Effector memory CD8-positive, alpha-beta T cell (primary cell): ENCODE measurements at regions not wholly inside any gene's neighbourhood (a gene's known extent, or its start where the extent isn't known, plus 50 kb on each side); places are given as distances from the start of the nearest gene placed in this dataset.

Experiments
- ATAC-seq: fragments of 150-1000 bp; cut with Tn5 transposase; replicated peaks from 2 replicates; pipeline ENCODE4 v1.10.0; 2021; ENCODE audit warnings: mild to moderate bottlenecking, moderate library complexity
- DNase-seq, 3 experiments: peaks; one replicate each; pipeline ENCODE4 v3.0.0; 2021
- H3K27ac Mint-ChIP-seq, 2 donors: one replicate each; pipeline ENCODE4 v1.8.0; 2022; ENCODE audit warnings: mild to moderate bottlenecking in 2 of 2, mixed read lengths in 2 of 2, moderate library complexity in 2 of 2
- H3K27me3 Mint-ChIP-seq, 2 donors: one replicate each; pipeline ENCODE4 v1.8.0; 2022; ENCODE audit warnings: mixed read lengths in 2 of 2
- H3K36me3 Mint-ChIP-seq: one replicate; pipeline ENCODE4 v1.8.0; 2022; ENCODE audit warnings: mild to moderate bottlenecking, moderate library complexity, mixed read lengths; ENCODE audit not compliant: insufficient read depth
- H3K4me1 Mint-ChIP-seq, 2 donors: one replicate each; pipeline ENCODE4 v1.8.0; 2022; ENCODE audit warnings: low read depth in 2 of 2, mixed read lengths in 2 of 2
- H3K4me3 Mint-ChIP-seq, 2 donors: one replicate each; pipeline ENCODE4 v1.8.0; 2022; ENCODE audit warnings: mild to moderate bottlenecking in 2 of 2, mixed read lengths in 2 of 2, moderate library complexity in 2 of 2
- H3K9me3 Mint-ChIP-seq, 2 donors: one replicate each; pipeline ENCODE4 v1.8.0; 2022; ENCODE audit warnings: mixed read lengths in 2 of 2

DNA sequence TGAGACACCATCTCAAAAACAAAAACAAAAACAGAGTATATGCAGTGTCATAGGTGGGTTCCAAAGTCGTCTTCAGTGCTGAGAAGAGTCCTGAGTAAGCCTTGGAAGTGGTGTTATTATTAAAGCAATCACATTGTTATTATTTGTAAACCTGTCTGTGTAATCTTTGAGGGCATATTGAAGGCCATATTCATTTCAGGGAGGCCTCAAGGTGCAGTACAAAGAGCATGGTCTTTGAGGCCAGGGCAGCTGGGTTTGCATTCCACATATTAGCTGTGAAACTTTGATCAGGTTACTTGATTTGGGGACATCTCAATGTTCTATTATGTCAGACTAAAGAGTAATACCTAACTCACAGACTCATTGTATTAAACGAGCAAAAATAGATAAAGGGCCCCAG, 139.3 kb upstream of the SOX4 start:
- no peak for DNase-seq
- H3K9me3 Mint-ChIP-seq = no peaks in the 10 kb centered on the region
- no peak overlapping the region for H3K27ac Mint-ChIP-seq
- no peak overlapping the region for H3K4me3 Mint-ChIP-seq
- H3K4me1 Mint-ChIP-seq = peaks cover 0 to 3% of the 10 kb centered on the region in 2 donors
- no peaks in the 10 kb centered on the region for H3K36me3 Mint-ChIP-seq
- ATAC-seq = no peak
- peaks cover under 1 to 11% of the 10 kb centered on the region in 2 donors for H3K27me3 Mint-ChIP-seq

DNA sequence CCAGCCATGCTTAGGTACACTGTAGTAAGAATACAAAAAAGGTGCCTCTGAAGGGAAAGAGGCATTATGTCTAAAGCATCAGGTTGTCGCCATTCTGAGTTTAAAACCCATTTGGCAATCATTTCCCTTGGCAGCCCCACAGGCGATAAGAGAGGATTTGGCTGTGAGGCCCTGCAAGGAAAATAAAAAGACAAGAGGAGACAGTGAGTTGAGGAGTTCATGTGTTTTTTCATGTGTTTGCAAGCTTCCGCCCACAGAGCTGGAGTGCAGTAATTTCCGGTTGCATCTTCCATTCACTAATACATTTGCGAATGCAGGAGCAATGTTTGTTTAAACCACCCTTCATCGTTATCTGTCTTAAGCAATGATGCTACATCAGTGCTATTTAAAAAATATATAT, 138.5 kb upstream of the SOX4 start:
- DNase-seq (no peak), ATAC-seq (no peak)
- H3K4me3 Mint-ChIP-seq = no peak overlapping the region
- H3K4me1 Mint-ChIP-seq = peaks cover 0 to 3% of the 10 kb centered on the region in 2 donors
- no peaks in the 10 kb centered on the region for H3K9me3 Mint-ChIP-seq
- H3K27me3 Mint-ChIP-seq = peaks cover 0 to 11% of the 10 kb centered on the region in 2 donors
- H3K36me3 Mint-ChIP-seq = no peaks in the 10 kb centered on the region
- no peak overlapping the region for H3K27ac Mint-ChIP-seq

DNA sequence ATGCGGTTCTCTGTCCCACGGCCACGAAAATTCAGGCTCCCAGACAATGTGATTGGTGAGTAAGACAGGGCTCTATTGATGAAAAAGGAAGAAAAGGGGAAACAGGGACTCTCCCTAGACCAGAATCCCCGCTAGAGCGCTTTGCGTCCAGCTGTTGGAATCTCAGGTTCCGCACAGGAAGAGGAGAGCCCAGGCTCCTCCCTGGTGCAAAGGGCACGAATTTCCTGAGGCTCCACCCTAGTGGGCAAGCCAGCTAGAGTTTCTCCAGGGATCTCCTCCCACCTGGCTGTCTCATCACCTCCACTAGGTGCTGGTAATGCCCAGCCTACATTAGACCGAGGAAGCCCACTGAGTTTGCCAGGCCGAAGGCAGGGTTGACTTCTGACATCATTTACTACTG, 135.9 kb upstream of the SOX4 start:
- Mint-ChIP-seq H3K27me3 (peaks cover 0 to 11% of the 10 kb centered on the region in 2 donors), H3K9me3 (no peaks in the 10 kb centered on the region), H3K27ac (no peak overlapping the region), H3K4me1 (peaks cover 0 to 3% of the 10 kb centered on the region in 2 donors), H3K4me3 (no peak overlapping the region), H3K36me3 (no peaks in the 10 kb centered on the region)
- ATAC-seq (no peak), DNase-seq (no peak)

DNA sequence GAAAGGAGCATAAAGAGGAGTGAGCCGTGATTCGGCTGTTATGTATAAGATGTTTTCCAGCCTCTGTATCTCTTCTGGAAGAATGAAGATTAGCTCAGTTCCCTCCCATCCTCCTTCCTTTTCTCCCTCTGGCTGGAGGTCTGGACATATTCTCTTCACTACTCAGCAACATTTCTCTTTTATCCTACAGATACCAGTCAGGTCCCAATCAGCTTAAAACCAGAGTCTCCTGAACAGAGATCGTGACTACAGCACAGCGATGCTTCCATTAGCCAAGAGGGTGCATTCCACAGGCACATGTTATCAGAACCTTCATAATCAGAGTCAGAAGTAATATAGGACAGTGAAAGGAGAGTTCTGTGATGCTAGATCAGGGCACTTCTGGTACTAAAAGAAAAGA, 133.9 kb upstream of the SOX4 start:
- DNase-seq (no peak), ATAC-seq (no peak)
- H3K27ac Mint-ChIP-seq = no peak overlapping the region
- H3K4me3 Mint-ChIP-seq = no peak overlapping the region
- peaks cover 0 to 3% of the 10 kb centered on the region in 2 donors for H3K4me1 Mint-ChIP-seq
- peaks cover 0 to 6% of the 10 kb centered on the region in 2 donors for H3K27me3 Mint-ChIP-seq
- no peaks in the 10 kb centered on the region for H3K9me3 Mint-ChIP-seq
- H3K36me3 Mint-ChIP-seq = no peaks in the 10 kb centered on the region

DNA sequence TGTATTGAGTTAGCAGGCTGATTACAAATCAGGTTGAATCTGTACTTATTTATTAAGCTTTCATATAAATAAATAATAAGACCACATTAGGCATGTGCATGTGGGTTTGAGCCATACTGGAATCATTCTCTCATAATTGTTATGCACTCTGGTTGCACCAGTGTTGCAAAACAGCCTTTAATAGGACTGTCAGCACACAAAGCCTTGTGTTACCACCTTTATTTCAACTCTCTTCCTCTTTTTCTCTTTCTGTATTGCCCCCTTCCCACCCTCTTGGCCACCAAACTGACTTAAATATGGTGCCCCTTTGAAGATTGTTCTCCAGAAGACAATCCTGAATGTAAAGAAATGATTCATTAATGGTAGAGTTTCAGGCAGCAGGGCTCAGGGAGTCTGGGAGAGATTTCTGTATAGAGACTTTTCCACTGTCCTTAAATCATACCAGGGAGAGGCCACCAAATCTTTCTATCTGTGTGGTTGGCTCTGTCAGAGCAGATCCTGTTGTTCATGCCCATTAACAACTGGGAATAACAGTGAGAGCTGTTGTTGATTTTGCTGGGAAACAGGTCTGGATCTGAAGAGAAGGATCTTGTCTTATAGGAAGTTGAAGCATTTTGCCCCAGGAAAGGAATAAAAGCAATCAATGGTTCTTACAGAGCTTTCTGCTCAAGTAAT, 131.6 kb upstream of the SOX4 start:
- Mint-ChIP-seq H3K4me3 (no peak overlapping the region), H3K4me1 (no peaks in the 10 kb centered on the region), H3K36me3 (no peaks in the 10 kb centered on the region), H3K27ac (no peak overlapping the region), H3K9me3 (no peaks in the 10 kb centered on the region), H3K27me3 (no peaks in the 10 kb centered on the region)
- ATAC-seq (no peak), DNase-seq (no peak)

- no peaks in the 10 kb centered on the region for H3K36me3 Mint-ChIP-seq
- no peak overlapping the region for H3K27ac Mint-ChIP-seq
These were observed 131.1 kb upstream of the SOX4 start for GRCh38 chr6:21462519-21462852.

DNA sequence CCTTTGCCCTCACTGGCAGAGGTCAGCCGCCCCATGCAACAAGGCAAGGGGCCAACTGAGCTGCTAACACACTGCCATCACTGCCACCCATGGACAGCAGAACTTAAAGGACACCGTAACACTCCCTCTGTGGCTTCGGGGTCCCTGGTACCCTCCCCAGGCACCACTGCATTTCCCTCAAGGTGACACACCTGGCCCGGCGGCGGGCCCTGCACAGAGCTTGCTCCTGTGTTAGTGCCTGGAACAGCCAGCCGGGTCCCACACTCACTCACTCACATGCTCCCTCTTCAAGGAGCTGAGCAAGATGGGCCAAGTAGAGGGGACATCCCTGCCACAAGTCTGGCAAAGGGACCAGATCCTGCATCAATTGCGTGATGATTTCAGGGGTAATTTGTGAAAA, 126.5 kb upstream of the SOX4 start:
- DNase-seq (no peak), ATAC-seq (no peak)
- H3K36me3 Mint-ChIP-seq = no peaks in the 10 kb centered on the region
- H3K27ac Mint-ChIP-seq = no peak overlapping the region
- H3K4me1 Mint-ChIP-seq = no peaks in the 10 kb centered on the region
- H3K4me3 Mint-ChIP-seq = no peak overlapping the region
- no peaks in the 10 kb centered on the region for H3K9me3 Mint-ChIP-seq
- peaks cover 5 to 7% of the 10 kb centered on the region in 2 donors for H3K27me3 Mint-ChIP-seq

More at GRCh38 chr6:21462519-21462852, 131.1 kb upstream of the SOX4 start:
- Mint-ChIP-seq H3K4me1 (no peaks in the 10 kb centered on the region), H3K9me3 (no peaks in the 10 kb centered on the region), H3K27me3 (no peaks in the 10 kb centered on the region), H3K4me3 (no peak overlapping the region)
- ATAC-seq = no peak
- no peak for DNase-seq

- DNase-seq = no peak
- Mint-ChIP-seq H3K27me3 (peaks cover 5 to 7% of the 10 kb centered on the region in 2 donors), H3K27ac (no peak overlapping the region), H3K36me3 (no peaks in the 10 kb centered on the region), H3K9me3 (no peaks in the 10 kb centered on the region), H3K4me1 (no peaks in the 10 kb centered on the region), H3K4me3 (no peak overlapping the region)
- ATAC-seq = no peak
These were observed 125.1 kb upstream of the SOX4 start for GRCh38 chr6:21468461-21468860.

DNA sequence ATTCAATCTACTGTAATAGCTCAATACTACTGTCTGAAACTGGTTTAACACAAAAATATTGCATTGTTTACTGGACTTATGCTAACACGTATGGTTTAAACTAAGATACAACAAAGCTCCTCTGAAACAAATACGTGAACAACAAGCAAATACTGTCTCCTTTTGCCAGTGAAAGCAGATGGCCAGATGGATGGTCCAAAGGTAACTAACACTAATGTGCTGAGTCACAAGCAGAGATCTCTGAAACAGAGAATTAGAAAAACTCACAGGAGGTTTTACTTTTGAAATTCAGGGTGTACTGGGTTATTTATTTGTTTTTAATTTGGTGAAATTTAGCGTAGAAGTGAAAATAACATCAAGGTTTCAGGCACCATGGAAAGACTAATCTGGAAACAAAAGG, 124.3 kb upstream of the SOX4 start:
- ATAC-seq = no peak
- no peaks in the 10 kb centered on the region for H3K9me3 Mint-ChIP-seq
- H3K36me3 Mint-ChIP-seq = no peaks in the 10 kb centered on the region
- no peak for DNase-seq
- peaks cover 10 to 14% of the 10 kb centered on the region in 2 donors for H3K27me3 Mint-ChIP-seq
- no peak overlapping the region for H3K27ac Mint-ChIP-seq
- no peak overlapping the region for H3K4me3 Mint-ChIP-seq
- H3K4me1 Mint-ChIP-seq = no peaks in the 10 kb centered on the region

GRCh38 chr6:21476112-21476511, 117.4 kb upstream of the SOX4 start:
- Mint-ChIP-seq H3K4me3 (no peak overlapping the region), H3K9me3 (no peaks in the 10 kb centered on the region), H3K27me3 (peaks cover 39 to 40% of the 10 kb centered on the region in 2 donors), H3K27ac (no peak overlapping the region), H3K36me3 (no peaks in the 10 kb centered on the region), H3K4me1 (no peaks in the 10 kb centered on the region)
- DNase-seq = no peak
- no peak for ATAC-seq

- ATAC-seq (no peak), DNase-seq (no peak)
- Mint-ChIP-seq H3K9me3 (no peaks in the 10 kb centered on the region), H3K27me3 (peaks cover 32 to 44% of the 10 kb centered on the region in 2 donors), H3K4me3 (no peak overlapping the region), H3K27ac (no peak overlapping the region), H3K36me3 (no peaks in the 10 kb centered on the region), H3K4me1 (no peaks in the 10 kb centered on the region)
These were observed 115.1 kb upstream of the SOX4 start for GRCh38 chr6:21478411-21478810.

GRCh38 chr6:21478883-21479539, 114.5 kb upstream of the SOX4 start:
- DNase-seq = no peak

DNA sequence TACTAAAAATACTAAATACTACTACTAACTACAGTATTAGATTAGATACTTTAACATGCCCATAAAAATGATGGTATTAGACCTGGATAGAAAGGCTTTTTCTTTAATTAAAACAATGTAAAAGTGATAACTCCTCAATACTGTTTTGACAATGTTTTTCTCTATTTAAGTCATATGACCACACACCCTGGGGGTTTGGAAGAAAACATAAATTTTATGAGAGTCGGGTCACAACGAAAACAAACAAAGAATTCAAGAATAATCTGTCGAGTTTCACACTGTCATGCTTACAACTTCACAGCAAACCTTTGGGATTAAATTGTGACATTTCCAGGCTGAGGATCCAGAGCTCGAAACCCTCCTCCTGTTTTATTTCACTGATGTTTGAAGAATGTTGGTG, 107.4 kb upstream of the SOX4 start:
- H3K4me3 Mint-ChIP-seq = no peak overlapping the region
- H3K9me3 Mint-ChIP-seq = no peaks in the 10 kb centered on the region
- H3K27ac Mint-ChIP-seq = no peak overlapping the region
- no peaks in the 10 kb centered on the region for H3K4me1 Mint-ChIP-seq
- DNase-seq = no peak
- no peak for ATAC-seq
- H3K36me3 Mint-ChIP-seq = no peaks in the 10 kb centered on the region
- peaks cover 0 to 25% of the 10 kb centered on the region in 2 donors for H3K27me3 Mint-ChIP-seq

More at GRCh38 chr6:21478883-21479539, 114.5 kb upstream of the SOX4 start:
- Mint-ChIP-seq H3K27ac (no peak overlapping the region), H3K4me1 (no peaks in the 10 kb centered on the region), H3K36me3 (no peaks in the 10 kb centered on the region), H3K4me3 (no peak overlapping the region), H3K9me3 (no peaks in the 10 kb centered on the region), H3K27me3 (peaks cover 27 to 41% of the 10 kb centered on the region in 2 donors)
- ATAC-seq = no peak

DNA sequence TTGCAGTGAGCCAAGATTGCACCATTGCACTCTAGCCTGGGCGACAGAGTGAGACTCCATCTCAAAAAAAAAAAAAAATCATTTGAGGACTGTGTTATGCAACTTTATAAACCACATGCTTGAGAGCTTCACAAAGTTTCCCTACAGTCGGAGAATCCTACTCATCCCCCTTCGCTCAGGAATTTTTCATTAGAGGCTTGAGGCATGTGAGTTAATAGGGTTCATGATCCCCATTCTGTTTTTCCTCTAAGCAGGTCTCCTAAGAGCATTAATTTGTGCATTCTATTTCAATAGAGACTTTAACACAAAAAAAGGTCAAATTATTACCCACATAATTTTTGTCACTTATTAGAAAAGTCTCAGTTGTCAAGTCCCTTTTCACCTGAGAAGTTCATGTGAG, 103.7 kb upstream of the SOX4 start:
- Mint-ChIP-seq H3K4me3 (no peak overlapping the region), H3K27ac (no peak overlapping the region), H3K27me3 (peaks cover 0 to 22% of the 10 kb centered on the region in 2 donors), H3K36me3 (no peaks in the 10 kb centered on the region), H3K4me1 (no peaks in the 10 kb centered on the region), H3K9me3 (no peaks in the 10 kb centered on the region)
- ATAC-seq (no peak), DNase-seq (no peak)
